ENCODE measurements at regions not wholly inside any gene's neighbourhood (a gene's known extent, or its start where the extent isn't known, plus 50 kb on each side); places are given as distances from the start of the nearest gene placed in this dataset.

DNA sequence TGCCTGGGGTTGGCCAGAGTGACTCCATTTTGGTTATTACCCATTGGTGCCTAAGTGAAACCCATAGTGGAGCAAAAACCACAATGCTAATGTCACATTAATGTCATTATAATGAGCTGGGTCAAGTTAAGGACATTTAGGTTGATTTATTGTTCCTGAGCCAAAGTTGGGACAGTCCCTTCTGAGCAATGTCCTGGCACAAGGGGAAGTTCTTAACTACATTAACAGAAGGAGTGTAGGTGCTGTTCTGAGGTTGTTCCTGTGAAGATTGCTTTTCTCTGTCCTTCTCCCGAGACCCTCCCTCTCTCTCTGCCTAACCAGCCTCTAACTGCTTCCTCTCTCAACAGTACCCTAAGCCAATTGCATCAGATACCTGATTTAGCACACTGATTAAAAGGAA is 1956.8 kb upstream of the PCDH10 start:
- Histone ChIP-seq H3K9me3 (ENCODE audit: control insufficient read depth, insufficient read depth, low read length) (peaks cover 5% of the 10 kb centered on the region; the same call in 1 of the 2 replicates), H2BK120ac (ENCODE audit: low read depth, low read length) (no peak overlapping the region), H2BK15ac (ENCODE audit: low read depth, low read length) (no peak overlapping the region), H3K14ac (replicated peaks; ENCODE audit: low read depth, low read length) (no peak overlapping the region), H3K4ac (ENCODE audit: low read depth, low read length) (no peak overlapping the region), H2AK5ac (ENCODE audit: low read depth, low read length) (no peak overlapping the region), H3K23ac (ENCODE audit: low read depth, low read length) (no peak overlapping the region), H3K9ac (ENCODE audit: low read depth, low read length) (no peak overlapping the region), H3K4me1 (ENCODE audit: control insufficient read depth, insufficient read depth, low read length) (no peaks in the 10 kb centered on the region), H3K18ac (ENCODE audit: low read depth, low read length) (no peak overlapping the region), H3K27ac (ENCODE audit: insufficient read depth, low read length) (no peak overlapping the region), H3K27me3 (ENCODE audit: control insufficient read depth, insufficient read depth, low read length) (no peaks in the 10 kb centered on the region), H4K5ac (ENCODE audit: low read depth, low read length) (no peak overlapping the region), H3K9me1 (ENCODE audit: insufficient read depth, low read length) (no peaks in the 10 kb centered on the region), H4K91ac (ENCODE audit: insufficient read depth, low read depth, low read length) (no peak overlapping the region), H3K79me1 (ENCODE audit: low read depth in 1 of 2, low read length in 2 of 2) (no peaks in the 10 kb centered on the region), H3K56ac (ENCODE audit: extremely low read depth, insufficient read depth, low read length) (no peak overlapping the region), H2BK5ac (ENCODE audit: low read depth, low read length, poor library complexity, severe bottlenecking) (no peak overlapping the region), H3K36me3 (ENCODE audit: control insufficient read depth, insufficient read depth, low read length) (no peaks in the 10 kb centered on the region), H2AK9ac (replicated peaks; ENCODE audit: low read depth, low read length, poor library complexity) (no peak overlapping the region), H3K4me3 (ENCODE audit: insufficient read depth, low read depth, low read length) (no peak overlapping the region), H4K8ac (ENCODE audit: low read depth in 2 of 2, low read length in 2 of 2) (no peak overlapping the region), H2BK20ac (ENCODE audit: low read depth, low read length) (no peak overlapping the region), H4K20me1 (ENCODE audit: insufficient read depth, low read length) (no peaks in the 10 kb centered on the region), H2AFZ (replicated peaks; ENCODE audit: low read length, poor library complexity) (no peak overlapping the region), H3K4me2 (ENCODE audit: low read depth, low read length) (no peak overlapping the region)
- intact Hi-C loops (cut with micrococcal nuclease) = no loop called here
- TF ChIP-seq, protein P1, sequence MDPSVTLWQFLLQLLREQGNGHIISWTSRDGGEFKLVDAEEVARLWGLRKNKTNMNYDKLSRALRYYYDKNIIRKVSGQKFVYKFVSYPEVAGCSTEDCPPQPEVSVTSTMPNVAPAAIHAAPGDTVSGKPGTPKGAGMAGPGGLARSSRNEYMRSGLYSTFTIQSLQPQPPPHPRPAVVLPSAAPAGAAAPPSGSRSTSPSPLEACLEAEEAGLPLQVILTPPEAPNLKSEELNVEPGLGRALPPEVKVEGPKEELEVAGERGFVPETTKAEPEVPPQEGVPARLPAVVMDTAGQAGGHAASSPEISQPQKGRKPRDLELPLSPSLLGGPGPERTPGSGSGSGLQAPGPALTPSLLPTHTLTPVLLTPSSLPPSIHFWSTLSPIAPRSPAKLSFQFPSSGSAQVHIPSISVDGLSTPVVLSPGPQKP (IDR thresholded peaks at IDR 0.05; ENCODE audit: borderline replicate concordance, low read depth, low read length) = no peak
- TF ChIP-seq BHLHE40 (IDR thresholded peaks at IDR 0.05; ENCODE audit: low read depth, low read length) (no peak), CHD1 (IDR thresholded peaks at IDR 0.05; ENCODE audit: low read depth, low read length) (no peak), CEBPB (IDR thresholded peaks at IDR 0.05; ENCODE audit: low read depth, low read length) (no peak), MAZ (IDR thresholded peaks at IDR 0.05; ENCODE audit: borderline replicate concordance, low read depth, low read length) (no peak)
- TF ChIP-seq, protein P2, sequence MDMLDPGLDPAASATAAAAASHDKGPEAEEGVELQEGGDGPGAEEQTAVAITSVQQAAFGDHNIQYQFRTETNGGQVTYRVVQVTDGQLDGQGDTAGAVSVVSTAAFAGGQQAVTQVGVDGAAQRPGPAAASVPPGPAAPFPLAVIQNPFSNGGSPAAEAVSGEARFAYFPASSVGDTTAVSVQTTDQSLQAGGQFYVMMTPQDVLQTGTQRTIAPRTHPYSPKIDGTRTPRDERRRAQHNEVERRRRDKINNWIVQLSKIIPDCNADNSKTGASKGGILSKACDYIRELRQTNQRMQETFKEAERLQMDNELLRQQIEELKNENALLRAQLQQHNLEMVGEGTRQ (IDR thresholded peaks at IDR 0.05; ENCODE audit: low read depth, low read length) = no peak
- no TSS peak for BruUV-seq (replicated peaks)
- CTCF ChIA-PET = interaction anchor here (0.7 kb wide), 1 partner anchor 365 kb away, joined by 4 read pairs; no protein-coding TSS in a partner anchor
- dilution Hi-C loops (cut with HindIII; ENCODE audit: low sequenced_read_pairs, unreplicated experiment) = no loop called here
- no CpG with 5 or more reads among the region's 1 CpG for WGBS, 2 experiments (ENCODE audit: extremely low coverage in 2 of 2, insufficient read length in 1 of 2)
- in situ Hi-C loops (cut with MboI; ENCODE audit: low sequenced_read_pairs) = no loop called here
- POLR2A ChIA-PET (ENCODE audit: unreplicated experiment) = no interaction called here
- no peak for DNase-seq
- ATAC-seq (ENCODE audit: low read depth) = no peak

All from IMR-90 (cell line).